GM12875 (cell line): ENCODE measurements at regions not wholly inside any gene's neighbourhood (a gene's known extent, or its start where the extent isn't known, plus 50 kb on each side); places are given as distances from the start of the nearest gene placed in this dataset.

Experiments
- H3K4me3 ChIP-seq: one replicate; pipeline ENCODE4 v1.5.1; 2011; ENCODE audit warnings: low read depth, low read length, control low read depth
- CTCF ChIP-seq: IDR thresholded peaks from 2 replicates; pipeline ENCODE4 v1.5.1; 2011; ENCODE audit warnings: low read depth, mild to moderate bottlenecking, control low read depth, inconsistent platforms, low read length, moderate library complexity, borderline replicate concordance; ENCODE audit not compliant: insufficient read depth

- TF ChIP-seq CTCF: no peak
- H3K4me3 ChIP-seq: no peak overlapping the region
Measured at GRCh38 chr4:20302336-20302735, 50.6 kb downstream of the SLIT2 start.

GRCh38 chr4:20305976-20306375, 54.3 kb downstream of the SLIT2 start:
- H3K4me3 ChIP-seq: no peak overlapping the region
- TF ChIP-seq CTCF: no peak

GRCh38 chr4:20311856-20312255, 60.2 kb downstream of the SLIT2 start:
- no peak for TF ChIP-seq CTCF

GRCh38 chr4:20313237-20314030, 61.7 kb downstream of the SLIT2 start:
- no peak overlapping the region for H3K4me3 ChIP-seq
- peak; percentile 38; the same call in 1 of the 2 replicates for TF ChIP-seq CTCF

More at GRCh38 chr4:20311856-20312255, 60.2 kb downstream of the SLIT2 start:
- no peak overlapping the region for H3K4me3 ChIP-seq

- no peak for TF ChIP-seq CTCF
- H3K4me3 ChIP-seq: no peak overlapping the region
Measured at GRCh38 chr4:20317424-20317985, 65.8 kb downstream of the SLIT2 start.

- H3K4me3 ChIP-seq: no peak overlapping the region
- no peak for TF ChIP-seq CTCF
Measured at GRCh38 chr4:20318001-20318908, 66.5 kb downstream of the SLIT2 start.
